ENCODE measurements at regions not wholly inside any gene's neighbourhood (a gene's known extent, or its start where the extent isn't known, plus 50 kb on each side); places are given as distances from the start of the nearest gene placed in this dataset.

DNA sequence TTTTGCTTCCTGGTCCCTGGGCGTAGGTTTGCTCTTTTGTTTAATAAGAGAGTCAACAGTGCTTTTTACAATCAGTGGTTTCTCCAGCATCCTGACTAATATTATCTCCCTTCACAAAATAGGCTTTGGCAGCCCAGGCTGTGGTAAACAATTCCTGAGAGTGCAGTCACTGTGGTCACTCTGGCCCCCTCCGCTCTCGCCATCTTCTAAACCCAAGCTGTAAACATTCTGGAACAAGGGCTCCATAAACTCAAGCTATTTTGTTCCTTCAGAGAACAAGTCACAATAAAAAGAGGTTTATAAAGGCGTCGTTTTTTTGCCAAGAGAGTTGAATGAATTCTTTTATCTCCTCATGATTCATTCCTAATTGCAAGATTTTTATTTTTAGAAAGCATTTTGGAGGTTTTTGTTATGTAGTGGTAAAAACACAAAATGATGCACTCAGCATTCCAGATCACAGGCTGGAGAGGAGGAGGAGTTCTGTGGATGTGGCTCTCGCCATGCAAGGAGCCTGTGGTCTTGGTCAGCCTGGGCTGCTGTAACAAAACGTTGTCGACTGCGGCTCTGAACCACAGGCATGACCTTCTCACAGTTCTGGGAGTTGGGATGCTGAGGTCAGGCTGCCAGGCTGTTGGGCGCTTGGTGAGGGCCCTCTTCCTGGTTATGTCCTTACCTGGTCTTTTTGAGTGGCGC, 486.4 kb upstream of the FAT1 start:
- no peak overlapping the region for H3K18ac ChIP-seq (ENCODE audit: insufficient read length, low read depth, low read length)
- H3K27ac ChIP-seq (ENCODE audit: insufficient read length, low read depth, low read length), result no peak overlapping the region
- TF ChIP-seq, protein P1, sequence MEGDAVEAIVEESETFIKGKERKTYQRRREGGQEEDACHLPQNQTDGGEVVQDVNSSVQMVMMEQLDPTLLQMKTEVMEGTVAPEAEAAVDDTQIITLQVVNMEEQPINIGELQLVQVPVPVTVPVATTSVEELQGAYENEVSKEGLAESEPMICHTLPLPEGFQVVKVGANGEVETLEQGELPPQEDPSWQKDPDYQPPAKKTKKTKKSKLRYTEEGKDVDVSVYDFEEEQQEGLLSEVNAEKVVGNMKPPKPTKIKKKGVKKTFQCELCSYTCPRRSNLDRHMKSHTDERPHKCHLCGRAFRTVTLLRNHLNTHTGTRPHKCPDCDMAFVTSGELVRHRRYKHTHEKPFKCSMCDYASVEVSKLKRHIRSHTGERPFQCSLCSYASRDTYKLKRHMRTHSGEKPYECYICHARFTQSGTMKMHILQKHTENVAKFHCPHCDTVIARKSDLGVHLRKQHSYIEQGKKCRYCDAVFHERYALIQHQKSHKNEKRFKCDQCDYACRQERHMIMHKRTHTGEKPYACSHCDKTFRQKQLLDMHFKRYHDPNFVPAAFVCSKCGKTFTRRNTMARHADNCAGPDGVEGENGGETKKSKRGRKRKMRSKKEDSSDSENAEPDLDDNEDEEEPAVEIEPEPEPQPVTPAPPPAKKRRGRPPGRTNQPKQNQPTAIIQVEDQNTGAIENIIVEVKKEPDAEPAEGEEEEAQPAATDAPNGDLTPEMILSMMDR (conservative IDR thresholded peaks at IDR 0.05), result no peak
- H3K9ac ChIP-seq (ENCODE audit: extremely low read depth, insufficient read length, low read length), result no peak overlapping the region
- H4K91ac ChIP-seq (ENCODE audit: insufficient read length, low read depth, low read length), result no peak overlapping the region
- no peaks in the 10 kb centered on the region for H3K23me2 ChIP-seq (ENCODE audit: insufficient read length, low read depth, low read length, poor library complexity, severe bottlenecking)
- H3K4me2 ChIP-seq (ENCODE audit: insufficient read depth, insufficient read length, low read length), result no peak overlapping the region
- no peak overlapping the region for H3K14ac ChIP-seq (ENCODE audit: insufficient read depth, low read length)
- no peak overlapping the region for H3T11ph ChIP-seq (ENCODE audit: low read length)
- H2AK5ac ChIP-seq (ENCODE audit: insufficient read length, low read length), result no peak overlapping the region
- no peaks in the 10 kb centered on the region for H3K79me2 ChIP-seq (ENCODE audit: insufficient read depth, low read length)
- H3K9me3 ChIP-seq (ENCODE audit: control insufficient read depth, low read depth, low read length), result no peaks in the 10 kb centered on the region
- H4K20me1 ChIP-seq (ENCODE audit: control insufficient read depth, insufficient read depth, insufficient read length), result no peaks in the 10 kb centered on the region
- no peak overlapping the region for H2BK15ac ChIP-seq (ENCODE audit: low read depth, low read length)
- H3K23ac ChIP-seq (ENCODE audit: insufficient read length, low read depth, low read length), result no peak overlapping the region
- DNase-seq, result no peak
- H2AFZ ChIP-seq (ENCODE audit: low read length), result no peak overlapping the region
- no peak overlapping the region for H3K56ac ChIP-seq (ENCODE audit: insufficient read length, low read depth, low read length)
- Mint-ChIP-seq H3K9me3 (peaks cover 0 to 2% of the 10 kb centered on the region in 2 experiments; a peak in 2 of 5 replicates), H3K36me3 (ENCODE audit: insufficient read depth in 1 of 3, low read depth in 3 of 3) (no peaks in the 10 kb centered on the region), H3K27me3 (ENCODE audit: low read depth) (no peaks in the 10 kb centered on the region), H3K27ac (no peak overlapping the region), H3K4me1 (peaks cover 3 to 4% of the 10 kb centered on the region in 2 experiments; a peak in 2 of 4 replicates), H3K4me3 (no peak overlapping the region)
- H3K27me3 ChIP-seq (ENCODE audit: insufficient read depth, low read length), result no peaks in the 10 kb centered on the region
- H2BK20ac ChIP-seq (ENCODE audit: low read depth, low read length, poor library complexity, severe bottlenecking), result no peak overlapping the region
- H3K4me1 ChIP-seq (ENCODE audit: insufficient read depth, low read length), result no peaks in the 10 kb centered on the region
- no peak overlapping the region for H4K5ac ChIP-seq (ENCODE audit: insufficient read length, low read depth, low read length)
- no peak overlapping the region for H2BK120ac ChIP-seq (ENCODE audit: low read depth, low read length, poor library complexity, severe bottlenecking)
- H2BK12ac ChIP-seq (ENCODE audit: insufficient read length, low read depth, low read length), result no peak overlapping the region
- no CpG with 5 or more reads among the region's 11 CpGs for WGBS (ENCODE audit: extremely low coverage, insufficient read length, low lambda C conversion rate)
- H3K79me1 ChIP-seq (ENCODE audit: insufficient read depth, low read depth, low read length, poor library complexity, severe bottlenecking), result no peaks in the 10 kb centered on the region
- H4K8ac ChIP-seq (replicated peaks; ENCODE audit: insufficient read length, low read depth, low read length), result no peak overlapping the region
- no peak overlapping the region for H3K4ac ChIP-seq (ENCODE audit: low read depth, low read length)
- no peak overlapping the region for H2BK5ac ChIP-seq (ENCODE audit: insufficient read length, low read length)
